LHCN-M2 (cell line): ENCODE measurements at regions not wholly inside any gene's neighbourhood (a gene's known extent, or its start where the extent isn't known, plus 50 kb on each side); places are given as distances from the start of the nearest gene placed in this dataset.

Source experiments
- DNase-seq: peaks from one replicate; pipeline ENCODE4 v3.0.0-alpha.2; 2012; ENCODE audit warnings: low read depth

- DNase-seq = no peak
Observed at GRCh38 chr2:128774320-128775216, 455.9 kb upstream of the HS6ST1 start.

- DNase-seq = no peak
Observed at GRCh38 chr2:128775217-128775913, 456.7 kb upstream of the HS6ST1 start.

- DNase-seq = no peak
Observed at GRCh38 chr2:128775914-128776285, 457.2 kb upstream of the HS6ST1 start.

- no peak for DNase-seq
Observed at GRCh38 chr2:128776461-128777195, 458.0 kb upstream of the HS6ST1 start.

GRCh38 chr2:128777196-128778035 is 458.7 kb upstream of the HS6ST1 start:
- DNase-seq = no peak

- no peak for DNase-seq
Observed at GRCh38 chr2:128778843-128779242, 460.2 kb upstream of the HS6ST1 start.

- no peak for DNase-seq
Observed at GRCh38 chr2:128779301-128780095, 460.8 kb upstream of the HS6ST1 start.

GRCh38 chr2:128780434-128781080 is 461.9 kb upstream of the HS6ST1 start:
- no peak for DNase-seq

GRCh38 chr2:128781166-128781565 is 462.5 kb upstream of the HS6ST1 start:
- DNase-seq = no peak

GRCh38 chr2:128781585-128782385 is 463.1 kb upstream of the HS6ST1 start:
- DNase-seq = no peak

- DNase-seq = no peak
Observed at GRCh38 chr2:128782411-128783192, 463.9 kb upstream of the HS6ST1 start.

GRCh38 chr2:128783193-128783671 is 464.6 kb upstream of the HS6ST1 start:
- no peak for DNase-seq

- DNase-seq = no peak
Observed at GRCh38 chr2:128783896-128784295, 465.2 kb upstream of the HS6ST1 start.

- DNase-seq = no peak
Observed at GRCh38 chr2:128784626-128785306, 466.1 kb upstream of the HS6ST1 start.

GRCh38 chr2:128786316-128786715 is 467.6 kb upstream of the HS6ST1 start:
- no peak for DNase-seq

GRCh38 chr2:128786741-128787478 is 468.2 kb upstream of the HS6ST1 start:
- no peak for DNase-seq

- DNase-seq = no peak
Observed at GRCh38 chr2:128787616-128788015, 468.9 kb upstream of the HS6ST1 start.
